ENCODE measurements at regions not wholly inside any gene's neighbourhood (a gene's known extent, or its start where the extent isn't known, plus 50 kb on each side); places are given as distances from the start of the nearest gene placed in this dataset.

DNA sequence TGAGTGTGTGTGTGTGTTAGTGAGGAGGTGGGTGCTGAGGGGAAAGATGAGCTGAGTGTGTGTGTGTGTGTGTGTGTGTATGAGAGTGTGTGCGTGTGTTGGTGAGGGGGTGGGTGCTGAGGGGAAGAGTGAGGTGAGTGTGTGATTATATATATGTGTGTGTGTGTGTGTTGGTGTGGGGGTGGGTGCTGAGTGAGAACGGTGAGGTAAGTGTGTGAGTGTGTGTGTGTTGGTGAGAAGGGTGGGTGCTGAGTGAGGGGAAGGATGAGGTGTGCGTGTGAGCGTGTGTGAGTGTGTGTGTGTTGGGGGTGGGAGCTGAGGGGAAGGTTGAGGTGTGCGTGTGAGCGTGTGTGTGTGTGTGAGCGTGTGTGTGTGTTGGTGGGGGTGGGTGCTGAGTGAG, 322.0 kb upstream of the NT5C1B start:
- intact Hi-C loops (cut with DNase I): no loop called here
- Histone ChIP-seq H3K9me3 (no peaks in the 10 kb centered on the region), H3K36me3 (no peaks in the 10 kb centered on the region), H3K27ac (peak overlapping the region; percentile 45), H3K4me3 (no peak overlapping the region), H3K4me1 (no peaks in the 10 kb centered on the region), H3K27me3 (no peaks in the 10 kb centered on the region)
- TF ChIP-seq POLR2AphosphoS5 (IDR thresholded peaks at IDR 0.05; ENCODE audit: insufficient read depth in 1 of 2, low read depth in 1 of 2) (no peak), POLR2A (IDR thresholded peaks at IDR 0.05) (no peak)
- TF ChIP-seq, protein P1, sequence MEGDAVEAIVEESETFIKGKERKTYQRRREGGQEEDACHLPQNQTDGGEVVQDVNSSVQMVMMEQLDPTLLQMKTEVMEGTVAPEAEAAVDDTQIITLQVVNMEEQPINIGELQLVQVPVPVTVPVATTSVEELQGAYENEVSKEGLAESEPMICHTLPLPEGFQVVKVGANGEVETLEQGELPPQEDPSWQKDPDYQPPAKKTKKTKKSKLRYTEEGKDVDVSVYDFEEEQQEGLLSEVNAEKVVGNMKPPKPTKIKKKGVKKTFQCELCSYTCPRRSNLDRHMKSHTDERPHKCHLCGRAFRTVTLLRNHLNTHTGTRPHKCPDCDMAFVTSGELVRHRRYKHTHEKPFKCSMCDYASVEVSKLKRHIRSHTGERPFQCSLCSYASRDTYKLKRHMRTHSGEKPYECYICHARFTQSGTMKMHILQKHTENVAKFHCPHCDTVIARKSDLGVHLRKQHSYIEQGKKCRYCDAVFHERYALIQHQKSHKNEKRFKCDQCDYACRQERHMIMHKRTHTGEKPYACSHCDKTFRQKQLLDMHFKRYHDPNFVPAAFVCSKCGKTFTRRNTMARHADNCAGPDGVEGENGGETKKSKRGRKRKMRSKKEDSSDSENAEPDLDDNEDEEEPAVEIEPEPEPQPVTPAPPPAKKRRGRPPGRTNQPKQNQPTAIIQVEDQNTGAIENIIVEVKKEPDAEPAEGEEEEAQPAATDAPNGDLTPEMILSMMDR (IDR thresholded peaks at IDR 0.05): no peak
- no peak for DNase-seq (ENCODE audit: extremely low spot score in 2 of 2)

- intact Hi-C loops (cut with DNase I): no loop called here
- Histone ChIP-seq H3K27me3 (no peaks in the 10 kb centered on the region), H3K27ac (peak overlapping the region; percentile 45), H3K9me3 (no peaks in the 10 kb centered on the region), H3K4me3 (no peak overlapping the region), H3K4me1 (no peaks in the 10 kb centered on the region), H3K36me3 (no peaks in the 10 kb centered on the region)
- no peak for DNase-seq (ENCODE audit: extremely low spot score in 2 of 2)
- TF ChIP-seq, protein P1 (IDR thresholded peaks at IDR 0.05): no peak
- no peak for TF ChIP-seq POLR2AphosphoS5 (IDR thresholded peaks at IDR 0.05; ENCODE audit: insufficient read depth in 1 of 2, low read depth in 1 of 2)
- no peak for TF ChIP-seq POLR2A (IDR thresholded peaks at IDR 0.05)
Measured at GRCh38 chr2:18910843-18911242, 321.5 kb upstream of the NT5C1B start.

DNA sequence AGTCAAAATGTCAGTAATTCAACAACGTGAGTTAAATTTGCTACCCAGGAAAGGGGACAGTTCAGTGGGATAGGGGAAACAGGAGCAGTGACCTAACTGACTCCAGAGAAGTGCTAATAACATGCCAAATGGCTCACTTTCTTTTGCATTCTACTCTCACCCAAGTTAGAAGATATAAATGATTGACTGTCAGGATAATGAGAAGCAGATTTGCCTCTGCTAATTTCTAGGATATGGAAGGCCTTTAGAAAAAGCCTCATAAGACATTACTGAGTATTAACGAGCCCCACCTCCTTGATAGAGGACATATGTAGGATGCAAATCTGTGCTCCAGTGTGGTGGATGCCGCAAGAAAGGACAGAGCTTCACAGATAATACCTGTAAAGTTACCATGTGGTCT, 318.6 kb upstream of the NT5C1B start:
- Histone ChIP-seq H3K9me3 (no peaks in the 10 kb centered on the region), H3K36me3 (no peaks in the 10 kb centered on the region), H3K4me3 (no peak overlapping the region), H3K27me3 (no peaks in the 10 kb centered on the region), H3K4me1 (no peaks in the 10 kb centered on the region), H3K27ac (no peak overlapping the region)
- DNase-seq (ENCODE audit: extremely low spot score in 2 of 2): no peak
- intact Hi-C loops (cut with DNase I): no loop called here
- TF ChIP-seq POLR2AphosphoS5 (IDR thresholded peaks at IDR 0.05; ENCODE audit: insufficient read depth in 1 of 2, low read depth in 1 of 2) (no peak), POLR2A (IDR thresholded peaks at IDR 0.05) (no peak)
- TF ChIP-seq, protein P1 (IDR thresholded peaks at IDR 0.05): no peak

DNA sequence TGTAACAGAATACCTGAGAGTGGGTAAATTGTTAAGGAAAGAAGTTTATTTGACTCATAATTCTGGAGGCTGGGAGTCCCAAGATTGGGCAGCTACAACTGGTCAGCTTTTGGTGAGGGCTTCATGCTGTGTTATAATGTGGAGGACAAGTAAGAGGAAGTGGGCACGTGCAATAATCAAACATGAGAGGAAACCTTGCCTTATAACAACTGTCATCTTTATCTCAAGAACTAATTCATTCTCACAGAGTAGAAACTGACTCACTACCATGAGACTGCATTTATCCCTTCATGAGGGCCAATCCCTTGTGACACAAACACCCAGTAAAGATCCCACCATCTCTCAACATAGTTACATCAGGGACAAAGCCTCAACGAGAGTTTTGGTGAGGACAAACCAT, 318.1 kb upstream of the NT5C1B start:
- Histone ChIP-seq H3K27ac (no peak overlapping the region), H3K36me3 (no peaks in the 10 kb centered on the region), H3K4me3 (no peak overlapping the region), H3K27me3 (no peaks in the 10 kb centered on the region), H3K4me1 (no peaks in the 10 kb centered on the region), H3K9me3 (no peaks in the 10 kb centered on the region)
- no peak for DNase-seq (ENCODE audit: extremely low spot score in 2 of 2)
- no peak for TF ChIP-seq POLR2A (IDR thresholded peaks at IDR 0.05)
- TF ChIP-seq, protein P1 (IDR thresholded peaks at IDR 0.05): no peak
- no peak for TF ChIP-seq POLR2AphosphoS5 (IDR thresholded peaks at IDR 0.05; ENCODE audit: insufficient read depth in 1 of 2, low read depth in 1 of 2)
- intact Hi-C loops (cut with DNase I): no loop called here

GRCh38 chr2:18903750-18904149, 314.4 kb upstream of the NT5C1B start:
- Histone ChIP-seq H3K9me3 (no peaks in the 10 kb centered on the region), H3K27ac (no peak overlapping the region), H3K4me1 (peaks cover 18% of the 10 kb centered on the region), H3K4me3 (no peak overlapping the region), H3K27me3 (no peaks in the 10 kb centered on the region), H3K36me3 (no peaks in the 10 kb centered on the region)
- no peak for TF ChIP-seq POLR2A (IDR thresholded peaks at IDR 0.05)
- TF ChIP-seq, protein P1 (IDR thresholded peaks at IDR 0.05): no peak
- no peak for TF ChIP-seq POLR2AphosphoS5 (IDR thresholded peaks at IDR 0.05; ENCODE audit: insufficient read depth in 1 of 2, low read depth in 1 of 2)
- no peak for DNase-seq (ENCODE audit: extremely low spot score in 2 of 2)
- intact Hi-C loops (cut with DNase I): no loop called here

All from vagina (tissue), 2 donors.